NCI-H524 (cell line): ENCODE measurements at regions not wholly inside any gene's neighbourhood (a gene's known extent, or its start where the extent isn't known, plus 50 kb on each side); places are given as distances from the start of the nearest gene placed in this dataset.
A peak's percentile ranks its signal among the peaks of the same experiment; 100 is the strongest.

Source experiments
- DNase-seq, 2 experiments: peaks; one replicate each; lab custom pipeline; 2025; lab: John Stamatoyannopoulos, UW

GRCh38 chr22:49302150-49302460, 525.6 kb downstream of the BRD1 start:
- no peak for DNase-seq

DNA sequence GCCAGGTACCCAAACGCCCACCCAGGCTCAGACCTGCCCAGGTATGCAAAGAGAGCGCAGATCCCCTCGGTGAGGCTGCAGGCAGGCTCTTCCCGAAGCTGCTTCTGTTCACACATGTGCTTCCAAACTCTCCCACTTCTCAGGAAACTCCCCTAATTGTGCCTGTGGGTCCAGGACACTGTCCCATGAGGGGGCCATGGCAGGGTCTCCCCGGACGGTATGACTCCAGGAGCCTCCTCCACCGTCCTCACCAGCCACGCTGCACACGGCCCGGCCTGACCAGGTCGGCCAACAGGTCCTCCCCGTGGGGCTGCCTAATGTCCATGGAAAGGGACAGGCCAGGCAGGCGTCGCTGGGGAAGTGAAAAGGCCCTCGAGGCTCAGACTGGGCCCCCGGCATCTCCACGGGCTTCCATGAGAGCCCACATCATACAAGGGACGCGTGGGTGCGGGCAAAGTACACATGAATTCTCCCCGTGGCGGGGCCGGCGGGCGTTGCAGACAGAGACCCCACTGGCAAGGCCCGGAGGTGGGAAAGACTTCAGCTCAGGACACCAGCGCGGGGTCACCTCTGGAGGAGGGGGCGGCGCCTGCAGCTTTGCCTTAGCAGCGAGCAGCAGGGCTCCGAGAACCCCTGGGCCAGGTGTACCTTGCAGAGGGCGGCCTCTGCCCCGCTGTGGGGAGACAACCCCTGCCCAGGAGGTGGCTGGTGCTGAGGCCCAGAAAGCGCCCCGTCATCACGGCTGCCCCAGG, 526.1 kb downstream of the BRD1 start:
- no peak for DNase-seq

GRCh38 chr22:49300951-49301397, 526.7 kb downstream of the BRD1 start:
- DNase-seq, result no peak

- DNase-seq, result no peak
Observed at GRCh38 chr22:49300241-49300640, 527.4 kb downstream of the BRD1 start.

GRCh38 chr22:49299821-49300231, 527.8 kb downstream of the BRD1 start:
- DNase-seq, result no peak

GRCh38 chr22:49298834-49299750, 528.6 kb downstream of the BRD1 start:
- no peak for DNase-seq

DNA sequence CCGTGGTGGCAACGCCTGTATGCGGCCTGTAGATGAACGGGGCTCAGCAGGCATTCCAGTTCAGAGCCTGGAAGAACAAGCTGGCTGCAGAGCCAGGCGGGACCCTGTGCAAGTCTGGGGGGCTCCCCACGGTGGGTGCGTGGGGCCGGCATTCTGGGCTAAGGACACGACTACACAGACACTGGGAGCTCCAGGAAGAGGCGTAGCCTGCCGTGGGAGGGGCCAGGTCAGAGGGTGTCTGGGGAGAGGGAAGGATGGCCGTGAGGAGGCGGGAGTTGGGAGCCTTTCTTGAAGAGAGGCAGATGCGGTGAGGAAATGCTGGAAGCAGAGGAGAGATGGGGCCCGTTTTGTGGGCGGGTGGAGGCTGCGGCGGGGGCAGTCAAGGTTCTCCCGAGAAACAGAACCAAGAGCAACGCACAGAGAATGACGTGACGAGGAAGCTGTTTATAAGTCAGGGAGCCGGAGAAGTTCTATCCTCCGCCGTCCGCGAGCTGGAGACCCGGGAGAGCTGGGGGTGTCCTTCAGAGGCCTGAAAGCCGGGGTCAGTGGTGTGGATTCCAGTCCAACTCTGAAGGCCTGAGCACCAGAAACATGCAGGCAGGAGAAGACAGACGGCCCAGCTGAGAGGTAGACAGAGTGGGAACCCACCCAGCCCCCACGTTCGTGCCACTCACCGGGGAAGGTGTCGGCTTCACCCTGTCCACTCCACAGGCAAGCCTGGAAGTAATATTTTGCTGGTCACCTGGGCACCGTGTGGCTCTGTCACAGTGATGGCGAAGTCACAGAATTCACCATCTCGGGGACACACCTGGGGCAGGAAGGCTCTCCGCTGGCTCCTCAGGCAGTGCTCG, 529.6 kb downstream of the BRD1 start:
- no peak for DNase-seq

DNA sequence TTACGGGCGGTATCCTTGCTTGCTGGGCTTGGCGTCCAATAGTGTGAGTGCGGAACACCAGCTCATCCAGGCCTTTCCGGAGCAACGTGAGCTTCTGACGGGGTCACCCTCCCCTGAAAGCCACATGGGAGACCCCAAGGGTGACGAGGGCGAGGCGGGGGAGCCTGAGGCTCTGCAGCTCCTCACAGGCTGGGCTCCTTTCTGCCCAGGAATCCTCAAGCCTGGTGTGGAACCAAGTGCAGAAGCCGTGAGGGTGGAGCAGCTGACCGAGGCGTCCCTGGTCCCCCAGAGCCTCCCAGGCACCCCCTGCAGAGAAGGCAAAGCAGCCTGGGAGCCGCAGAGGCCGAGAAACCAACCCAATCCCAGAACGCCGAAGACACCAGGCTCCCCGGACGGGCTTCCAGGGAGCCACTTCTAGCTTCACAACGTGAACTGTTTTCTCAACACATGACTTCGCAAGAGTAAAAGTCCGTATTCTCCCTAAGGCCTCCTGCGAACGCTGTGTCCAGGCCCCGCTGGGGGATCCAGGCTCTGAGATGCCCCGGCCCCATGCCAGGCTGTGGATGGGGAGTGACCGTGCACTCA, 530.3 kb downstream of the BRD1 start:
- no peak for DNase-seq

GRCh38 chr22:49296561-49296960, 531.1 kb downstream of the BRD1 start:
- no peak for DNase-seq

GRCh38 chr22:49295851-49296560, 531.7 kb downstream of the BRD1 start:
- DNase-seq, result peak; percentile 19 to 41

DNA sequence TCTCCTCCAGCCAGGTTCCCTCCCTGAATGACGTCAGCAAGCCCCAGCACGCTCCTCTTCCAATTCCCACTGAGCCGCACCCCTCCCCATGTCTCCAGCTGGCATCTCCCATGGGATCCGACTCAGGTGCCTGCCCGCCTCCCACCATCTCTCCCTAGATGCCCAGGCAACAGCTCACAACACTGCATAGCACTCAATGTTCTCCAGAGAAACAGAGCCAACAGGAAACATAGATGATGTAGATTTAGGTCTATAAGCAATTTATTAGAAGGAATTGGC, 532.3 kb downstream of the BRD1 start:
- DNase-seq, result peak in 1 of 2 experiments; percentile 17

DNA sequence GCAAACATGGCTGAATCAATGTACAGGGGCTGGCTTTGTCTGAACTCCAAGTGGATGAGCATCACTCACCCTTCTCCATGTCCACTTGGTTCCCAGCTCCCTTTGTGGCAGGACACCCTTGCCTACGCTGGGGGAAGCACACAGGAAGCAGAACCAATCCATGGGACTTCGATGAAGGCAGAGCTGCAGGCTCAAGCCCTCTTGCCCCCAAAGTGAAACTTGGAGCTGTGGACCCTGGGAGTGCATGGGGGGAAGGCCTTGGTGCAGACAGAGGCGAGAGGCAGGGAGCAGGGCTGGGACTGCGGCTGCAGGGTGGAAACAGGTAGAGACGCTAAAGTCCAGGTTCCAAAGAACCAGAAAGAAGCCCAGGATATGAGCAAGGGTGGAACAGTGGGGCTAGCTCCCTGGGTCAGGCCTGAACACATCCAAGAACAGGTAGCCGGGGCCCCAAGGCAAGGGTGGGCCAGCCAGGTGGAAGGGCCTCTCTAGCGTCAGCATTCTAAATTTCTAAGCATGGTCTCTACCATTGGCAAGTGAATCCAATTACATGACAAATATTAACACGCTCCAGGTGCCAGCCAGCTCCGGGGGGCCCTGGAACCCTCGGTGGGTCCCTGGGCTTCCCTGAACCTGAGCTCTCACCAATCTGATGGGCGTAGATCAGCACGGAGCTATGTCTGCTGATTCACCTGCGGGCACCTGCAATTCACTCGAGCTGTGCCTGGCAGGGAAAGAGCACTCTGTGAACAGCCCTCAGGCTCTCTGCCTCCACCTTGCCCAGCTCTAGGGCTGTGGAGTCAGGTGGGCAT, 532.8 kb downstream of the BRD1 start:
- DNase-seq, result no peak

DNA sequence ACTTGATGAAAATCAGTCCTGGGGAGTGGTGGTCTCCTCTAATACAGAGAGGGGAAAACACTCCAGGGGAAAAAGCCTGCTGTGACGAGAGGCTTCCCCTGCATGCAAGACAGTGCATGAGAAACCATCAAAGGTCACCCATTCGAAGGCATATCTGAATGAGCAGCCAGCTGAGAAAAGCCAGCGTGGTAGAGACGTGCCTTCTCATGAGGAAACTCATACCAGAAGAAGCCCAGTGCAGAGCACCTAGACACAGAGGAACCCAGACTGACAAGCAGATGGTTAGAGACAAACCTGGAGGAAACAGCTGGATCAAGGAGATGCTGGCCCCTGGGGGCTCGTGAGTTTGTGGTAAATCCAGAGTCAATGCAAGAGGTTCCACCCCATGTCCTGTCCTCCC, 534.8 kb downstream of the BRD1 start:
- no peak for DNase-seq

GRCh38 chr22:49291781-49292180, 535.9 kb downstream of the BRD1 start:
- DNase-seq, result no peak

- no peak for DNase-seq
Observed at GRCh38 chr22:49291169-49291568, 536.5 kb downstream of the BRD1 start.

- DNase-seq, result no peak
Observed at GRCh38 chr22:49290711-49291110, 537.0 kb downstream of the BRD1 start.

GRCh38 chr22:49289822-49290679, 537.6 kb downstream of the BRD1 start:
- DNase-seq, result no peak

GRCh38 chr22:49286181-49286760, 541.4 kb downstream of the BRD1 start:
- DNase-seq, result no peak

DNA sequence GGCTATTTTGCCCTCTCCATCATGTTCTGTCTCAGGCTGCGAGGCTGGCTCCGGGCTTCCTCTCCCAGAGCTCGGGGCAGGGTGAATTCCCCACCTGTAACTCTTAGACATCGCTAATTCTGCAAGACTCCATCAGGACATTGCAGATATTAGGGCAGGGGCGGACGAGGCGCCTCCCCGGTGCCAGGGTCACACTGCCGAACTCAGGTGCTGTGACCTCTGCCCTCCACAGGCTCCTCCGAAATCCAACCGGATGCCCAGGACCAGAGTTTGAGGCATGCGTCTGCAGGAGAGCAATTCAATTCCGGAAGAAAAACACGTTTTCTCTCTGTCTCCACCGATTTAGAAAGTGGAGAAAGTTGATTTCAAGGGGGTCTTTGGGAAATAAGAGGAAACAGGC, 542.7 kb downstream of the BRD1 start:
- no peak for DNase-seq
